Nephron progenitor cell (in vitro differentiated cells): ENCODE measurements at regions not wholly inside any gene's neighbourhood (a gene's known extent, or its start where the extent isn't known, plus 50 kb on each side); places are given as distances from the start of the nearest gene placed in this dataset.

Experiments used
- DNase-seq: peaks from one replicate; pipeline ENCODE4 v3.0.0; 2021
- H3K27ac Mint-ChIP-seq: 2 replicates; pipeline ENCODE4 v1.8.0; 2021; ENCODE audit warnings: mild to moderate bottlenecking, moderate library complexity, mixed read lengths
- H3K27me3 Mint-ChIP-seq: 2 replicates; pipeline ENCODE4 v1.8.0; 2021; ENCODE audit warnings: mild to moderate bottlenecking, low read depth, mixed read lengths; ENCODE audit not compliant: poor library complexity
- H3K36me3 Mint-ChIP-seq: 2 replicates; pipeline ENCODE4 v1.8.0; 2021; ENCODE audit warnings: low read depth, mixed read lengths
- H3K4me1 Mint-ChIP-seq: 2 replicates; pipeline ENCODE4 v1.8.0; 2021; ENCODE audit warnings: mixed read lengths
- H3K4me3 Mint-ChIP-seq: 2 replicates; pipeline ENCODE4 v1.8.0; 2021; ENCODE audit warnings: mild to moderate bottlenecking, moderate library complexity, mixed read lengths
- H3K9me3 Mint-ChIP-seq: 2 replicates; pipeline ENCODE4 v1.8.0; 2021; ENCODE audit warnings: mild to moderate bottlenecking, moderate library complexity, mixed read lengths
- CTCF ChIP-seq: fragments of 200-600 bp; sonication (generic); IDR thresholded peaks from 2 replicates; pipeline ENCODE4 v1.5.0; 2021; ENCODE audit warnings: antibody characterized with exemption

- Mint-ChIP-seq H3K27ac (no peak overlapping the region), H3K27me3 (peaks cover 7% of the 10 kb centered on the region)
These were observed 697.4 kb downstream of the CBLN2 start for GRCh38 chr18:71846716-71847115.

GRCh38 chr18:71844814-71845213 lies 699.3 kb downstream of the CBLN2 start:
- Mint-ChIP-seq H3K36me3 (no peaks in the 10 kb centered on the region), H3K27me3 (peaks cover 6% of the 10 kb centered on the region), H3K9me3 (peaks cover 22% of the 10 kb centered on the region), H3K27ac (no peak overlapping the region), H3K4me1 (no peaks in the 10 kb centered on the region), H3K4me3 (no peak overlapping the region)
- DNase-seq = no peak
- TF ChIP-seq CTCF = no peak

More at GRCh38 chr18:71846716-71847115, 697.4 kb downstream of the CBLN2 start:
- DNase-seq = no peak
- H3K4me1 Mint-ChIP-seq = no peaks in the 10 kb centered on the region
- H3K9me3 Mint-ChIP-seq = peaks cover 26% of the 10 kb centered on the region
- no peaks in the 10 kb centered on the region for H3K36me3 Mint-ChIP-seq
- TF ChIP-seq CTCF = no peak
- no peak overlapping the region for H3K4me3 Mint-ChIP-seq

- Mint-ChIP-seq H3K4me3 (no peak overlapping the region), H3K4me1 (no peaks in the 10 kb centered on the region), H3K27me3 (peaks cover 3% of the 10 kb centered on the region), H3K27ac (no peak overlapping the region), H3K9me3 (peaks cover 5% of the 10 kb centered on the region), H3K36me3 (no peaks in the 10 kb centered on the region)
- no peak for TF ChIP-seq CTCF
- DNase-seq = no peak
These were observed 701.5 kb downstream of the CBLN2 start for GRCh38 chr18:71842666-71843065.

- no peaks in the 10 kb centered on the region for H3K36me3 Mint-ChIP-seq
- DNase-seq = no peak
- H3K27ac Mint-ChIP-seq = no peak overlapping the region
- no peaks in the 10 kb centered on the region for H3K9me3 Mint-ChIP-seq
- no peak overlapping the region for H3K4me3 Mint-ChIP-seq
- H3K4me1 Mint-ChIP-seq = no peaks in the 10 kb centered on the region
- TF ChIP-seq CTCF = no peak
- H3K27me3 Mint-ChIP-seq = peaks cover 3% of the 10 kb centered on the region
These were observed 706.6 kb downstream of the CBLN2 start for GRCh38 chr18:71837547-71837946.

- DNase-seq = peak; percentile 26
- no peak for TF ChIP-seq CTCF
- no peak overlapping the region for H3K27ac Mint-ChIP-seq
- H3K4me3 Mint-ChIP-seq = no peak overlapping the region
- H3K27me3 Mint-ChIP-seq = no peaks in the 10 kb centered on the region
- H3K9me3 Mint-ChIP-seq = no peaks in the 10 kb centered on the region
- H3K4me1 Mint-ChIP-seq = no peaks in the 10 kb centered on the region
- H3K36me3 Mint-ChIP-seq = no peaks in the 10 kb centered on the region
These were observed 711.1 kb downstream of the CBLN2 start for GRCh38 chr18:71832946-71833617.

GRCh38 chr18:71831039-71831438 lies 713.1 kb downstream of the CBLN2 start:
- no peak for DNase-seq
- no peaks in the 10 kb centered on the region for H3K36me3 Mint-ChIP-seq
- no peaks in the 10 kb centered on the region for H3K4me1 Mint-ChIP-seq
- no peaks in the 10 kb centered on the region for H3K9me3 Mint-ChIP-seq
- no peak for TF ChIP-seq CTCF
- no peaks in the 10 kb centered on the region for H3K27me3 Mint-ChIP-seq
- H3K27ac Mint-ChIP-seq = no peak overlapping the region
- no peak overlapping the region for H3K4me3 Mint-ChIP-seq
